GM19240 (cell line): ENCODE measurements at regions not wholly inside any gene's neighbourhood (a gene's known extent, or its start where the extent isn't known, plus 50 kb on each side); places are given as distances from the start of the nearest gene placed in this dataset.
"Not testable (repeated sequence)": the region's sequence is repeated elsewhere in the genome, so short reads cannot be mapped to it uniquely, and the experiment has no call there.

Experiments used
- DNase-seq: peaks from one replicate; pipeline ENCODE4 v3.0.0; 2011; ENCODE audit warnings: low spot score; ENCODE audit not compliant: insufficient read length

GRCh38 chr6:26232940-26233648, 131.9 kb upstream of the BTN3A2 start:
- no peak for DNase-seq

GRCh38 chr6:26233649-26234420, 131.2 kb upstream of the BTN3A2 start:
- DNase-seq: no peak

- DNase-seq: no peak
Measured at GRCh38 chr6:26234421-26235301, 130.3 kb upstream of the BTN3A2 start.

GRCh38 chr6:26235302-26235670, 129.7 kb upstream of the BTN3A2 start:
- DNase-seq: no peak

- not testable (repeated sequence) for DNase-seq
Measured at GRCh38 chr6:26239415-26239814, 125.6 kb upstream of the BTN3A2 start.

- DNase-seq: no peak
Measured at GRCh38 chr6:26240157-26241032, 124.6 kb upstream of the BTN3A2 start.

GRCh38 chr6:26241033-26241895, 123.7 kb upstream of the BTN3A2 start:
- DNase-seq: no peak

- DNase-seq: no peak
Measured at GRCh38 chr6:26243132-26243531, 121.9 kb upstream of the BTN3A2 start.

GRCh38 chr6:26243752-26244151, 121.2 kb upstream of the BTN3A2 start:
- no peak for DNase-seq

- no peak for DNase-seq
Measured at GRCh38 chr6:26246058-26246457, 118.9 kb upstream of the BTN3A2 start.

GRCh38 chr6:26246553-26246952, 118.4 kb upstream of the BTN3A2 start:
- DNase-seq: no peak

GRCh38 chr6:26249707-26249956, 115.4 kb upstream of the BTN3A2 start:
- no peak for DNase-seq

GRCh38 chr6:26249957-26250697, 114.9 kb upstream of the BTN3A2 start:
- no peak for DNase-seq

GRCh38 chr6:26250698-26251044, 114.3 kb upstream of the BTN3A2 start:
- no peak for DNase-seq

- DNase-seq: no peak
Measured at GRCh38 chr6:26251354-26252076, 113.5 kb upstream of the BTN3A2 start.

GRCh38 chr6:26252077-26252472, 112.9 kb upstream of the BTN3A2 start:
- DNase-seq: no peak

GRCh38 chr6:26254724-26255123, 110.3 kb upstream of the BTN3A2 start:
- DNase-seq: no peak

GRCh38 chr6:26257272-26257671, 107.7 kb upstream of the BTN3A2 start:
- no peak for DNase-seq
